Activated CD4-positive, CD25-positive, alpha-beta regulatory T cell (primary cell): ENCODE measurements at regions not wholly inside any gene's neighbourhood (a gene's known extent, or its start where the extent isn't known, plus 50 kb on each side); places are given as distances from the start of the nearest gene placed in this dataset.

ENCODE experiments used
- DNase-seq, 4 experiments: peaks; one replicate each; lab custom pipeline; 2025; lab: John Stamatoyannopoulos, UW

GRCh38 chr12:126718365-126718764 is 1548.6 kb upstream of the TMEM132C start:
- DNase-seq, result no peak

- DNase-seq, result no peak
Observed at GRCh38 chr12:126719912-126720705, 1546.9 kb upstream of the TMEM132C start.

GRCh38 chr12:126726481-126727217 is 1540.3 kb upstream of the TMEM132C start:
- no peak for DNase-seq

- no peak for DNase-seq
Observed at GRCh38 chr12:126727218-126728075, 1539.5 kb upstream of the TMEM132C start.

- no peak for DNase-seq
Observed at GRCh38 chr12:126734296-126734695, 1532.7 kb upstream of the TMEM132C start.

- DNase-seq, result no peak
Observed at GRCh38 chr12:126734710-126735109, 1532.3 kb upstream of the TMEM132C start.

- DNase-seq, result no peak
Observed at GRCh38 chr12:126741536-126742240, 1525.3 kb upstream of the TMEM132C start.

- no peak for DNase-seq
Observed at GRCh38 chr12:126742241-126742641, 1524.7 kb upstream of the TMEM132C start.

- peak in 2 of 4 experiments; percentile 2 to 12 for DNase-seq
Observed at GRCh38 chr12:126747530-126748149, 1519.3 kb upstream of the TMEM132C start.

- no peak for DNase-seq
Observed at GRCh38 chr12:126752021-126752420, 1514.9 kb upstream of the TMEM132C start.

- DNase-seq, result no peak
Observed at GRCh38 chr12:126757326-126757725, 1509.6 kb upstream of the TMEM132C start.

GRCh38 chr12:126760092-126760491 is 1506.9 kb upstream of the TMEM132C start:
- DNase-seq, result no peak

GRCh38 chr12:126761420-126761819 is 1505.5 kb upstream of the TMEM132C start:
- DNase-seq, result no peak

GRCh38 chr12:126762150-126762549 is 1504.8 kb upstream of the TMEM132C start:
- no peak for DNase-seq

- no peak for DNase-seq
Observed at GRCh38 chr12:126763359-126763758, 1503.6 kb upstream of the TMEM132C start.

GRCh38 chr12:126767334-126767733 is 1499.6 kb upstream of the TMEM132C start:
- DNase-seq, result no peak

- DNase-seq, result no peak
Observed at GRCh38 chr12:126768517-126768916, 1498.5 kb upstream of the TMEM132C start.

GRCh38 chr12:126770188-126770587 is 1496.8 kb upstream of the TMEM132C start:
- no peak for DNase-seq

GRCh38 chr12:126772171-126772864 is 1494.7 kb upstream of the TMEM132C start:
- peak in 1 of 4 experiments; percentile 1 for DNase-seq

- DNase-seq, result no peak
Observed at GRCh38 chr12:126773012-126773411, 1494.0 kb upstream of the TMEM132C start.

GRCh38 chr12:126773491-126773890 is 1493.5 kb upstream of the TMEM132C start:
- no peak for DNase-seq
